Tibial nerve (tissue), 4 donors: ENCODE measurements at regions not wholly inside any gene's neighbourhood (a gene's known extent, or its start where the extent isn't known, plus 50 kb on each side); places are given as distances from the start of the nearest gene placed in this dataset.

Experiments
- EP300 ChIP-seq, 2 donors: sonication (generic); formaldehyde crosslinking; IDR thresholded peaks; one replicate each; pipeline ENCODE4 v1.6.1; 2017; ENCODE audit warnings: antibody characterized with exemption in 2 of 2, mild to moderate bottlenecking in 1 of 2
- POLR2A ChIP-seq, 2 donors: fragments of 450-650 bp; IDR thresholded peaks; one replicate each; pipeline ENCODE4 v1.6.1; 2017; ENCODE audit warnings: antibody characterized with exemption in 2 of 2, mild to moderate bottlenecking in 2 of 2, moderate library complexity in 2 of 2
- TF ChIP-seq, protein P1 (sequence below), 5 experiments: fragments of 200-600 bp in 3 of 5; fragments of 450-650 bp in 2 of 5; sonication (generic) in 3 of 5; IDR thresholded peaks; one replicate each; pipeline ENCODE4 v1.5.1; 2016 to 2019; ENCODE audit warnings: antibody characterized with exemption in 5 of 5, mild to moderate bottlenecking in 3 of 5, moderate library complexity in 2 of 5

DNA sequence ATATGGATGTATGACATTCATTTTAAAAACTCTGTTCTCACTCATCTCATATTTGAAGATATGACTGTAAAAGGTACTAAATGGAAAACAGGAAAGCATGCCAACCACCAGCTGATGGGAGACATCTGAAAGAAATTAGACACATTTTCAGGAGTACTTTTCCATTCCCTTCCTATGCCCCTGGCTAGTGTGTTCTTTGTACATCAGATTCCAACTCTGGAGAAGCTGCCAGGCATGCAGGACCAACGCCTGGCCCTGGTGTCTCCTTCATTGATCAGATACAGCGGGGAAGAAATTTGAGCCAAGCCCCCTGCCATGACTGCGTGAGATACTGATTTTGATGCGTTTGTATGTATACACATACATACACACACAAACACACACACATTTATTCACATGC lies 599.0 kb upstream of the SYT4 start:
- TF ChIP-seq, protein P1, sequence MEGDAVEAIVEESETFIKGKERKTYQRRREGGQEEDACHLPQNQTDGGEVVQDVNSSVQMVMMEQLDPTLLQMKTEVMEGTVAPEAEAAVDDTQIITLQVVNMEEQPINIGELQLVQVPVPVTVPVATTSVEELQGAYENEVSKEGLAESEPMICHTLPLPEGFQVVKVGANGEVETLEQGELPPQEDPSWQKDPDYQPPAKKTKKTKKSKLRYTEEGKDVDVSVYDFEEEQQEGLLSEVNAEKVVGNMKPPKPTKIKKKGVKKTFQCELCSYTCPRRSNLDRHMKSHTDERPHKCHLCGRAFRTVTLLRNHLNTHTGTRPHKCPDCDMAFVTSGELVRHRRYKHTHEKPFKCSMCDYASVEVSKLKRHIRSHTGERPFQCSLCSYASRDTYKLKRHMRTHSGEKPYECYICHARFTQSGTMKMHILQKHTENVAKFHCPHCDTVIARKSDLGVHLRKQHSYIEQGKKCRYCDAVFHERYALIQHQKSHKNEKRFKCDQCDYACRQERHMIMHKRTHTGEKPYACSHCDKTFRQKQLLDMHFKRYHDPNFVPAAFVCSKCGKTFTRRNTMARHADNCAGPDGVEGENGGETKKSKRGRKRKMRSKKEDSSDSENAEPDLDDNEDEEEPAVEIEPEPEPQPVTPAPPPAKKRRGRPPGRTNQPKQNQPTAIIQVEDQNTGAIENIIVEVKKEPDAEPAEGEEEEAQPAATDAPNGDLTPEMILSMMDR (IDR thresholded peaks at IDR 0.05): no peak
- no peak for TF ChIP-seq POLR2A (IDR thresholded peaks at IDR 0.05)
- TF ChIP-seq EP300 (IDR thresholded peaks at IDR 0.05): no peak
